HG02798 (cell line): ENCODE measurements at regions not wholly inside any gene's neighbourhood (a gene's known extent, or its start where the extent isn't known, plus 50 kb on each side); places are given as distances from the start of the nearest gene placed in this dataset.

Source experiments
- ATAC-seq: cut with Tn5 transposase; IDR thresholded peaks from one replicate; pipeline ENCODE4 v1.9.1; 2021; ENCODE audit warnings: mild to moderate bottlenecking; ENCODE audit not compliant: unreplicated experiment, poor library complexity

DNA sequence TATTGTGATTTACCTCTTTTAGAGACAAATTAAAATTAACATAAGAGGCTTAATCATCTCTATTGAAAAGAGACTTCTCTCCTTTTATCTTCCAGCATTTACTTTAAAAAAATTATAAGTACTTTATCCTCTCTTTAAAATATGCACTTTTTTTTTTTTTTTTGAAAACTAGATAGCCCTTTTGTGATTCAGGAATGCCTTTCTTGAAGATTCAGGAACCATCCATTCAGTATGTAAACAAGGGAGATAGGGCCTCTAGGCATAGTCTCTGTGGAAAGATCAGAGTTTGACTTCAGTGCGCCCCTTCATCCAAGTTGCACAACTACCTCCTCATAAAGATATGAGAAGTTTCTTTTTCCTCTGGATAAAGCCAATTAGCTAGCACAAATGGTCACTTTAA lies 1163.7 kb downstream of the SI start:
- no peak for ATAC-seq

DNA sequence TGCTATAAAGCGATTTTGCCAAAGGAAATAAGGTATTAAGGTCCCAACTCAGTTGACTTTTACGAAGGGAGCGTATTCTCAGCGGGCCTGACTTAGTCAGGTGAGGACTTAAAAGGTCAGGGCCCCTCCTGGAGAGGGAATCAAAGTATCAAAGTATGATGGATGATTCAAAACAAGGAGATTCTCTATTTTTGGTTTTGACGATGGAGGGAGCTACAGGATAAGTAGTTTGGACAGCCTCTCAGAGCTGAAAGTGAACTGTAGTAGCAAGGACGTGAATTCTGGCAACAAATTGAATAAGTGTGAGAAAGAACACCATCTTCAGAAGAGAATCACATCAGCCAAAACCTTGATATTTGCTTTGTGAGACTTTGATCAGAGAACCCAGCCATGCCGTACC lies 1186.5 kb downstream of the SI start:
- ATAC-seq = no peak

GRCh38 chr3:163890661-163891060 lies 1187.6 kb downstream of the SI start:
- no peak for ATAC-seq

DNA sequence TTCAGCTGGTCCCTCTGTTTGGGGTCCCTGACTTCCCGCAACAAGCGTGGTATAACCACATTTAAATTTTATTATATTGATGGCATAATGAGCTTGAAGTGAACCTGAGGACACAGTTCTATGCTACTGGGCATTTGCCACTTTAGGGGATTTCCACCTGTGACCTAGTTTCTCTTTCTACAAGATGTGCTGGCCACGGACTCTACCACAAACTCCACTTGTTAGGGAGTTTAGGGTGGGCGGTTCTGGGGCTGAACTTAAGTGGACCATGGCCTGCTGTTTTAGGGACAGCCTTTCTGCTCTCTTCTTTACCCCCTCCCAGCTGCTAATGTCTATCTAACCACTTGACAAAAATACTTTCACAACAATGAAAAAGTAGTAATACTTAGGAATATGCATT lies 1199.1 kb downstream of the SI start:
- ATAC-seq = no peak

DNA sequence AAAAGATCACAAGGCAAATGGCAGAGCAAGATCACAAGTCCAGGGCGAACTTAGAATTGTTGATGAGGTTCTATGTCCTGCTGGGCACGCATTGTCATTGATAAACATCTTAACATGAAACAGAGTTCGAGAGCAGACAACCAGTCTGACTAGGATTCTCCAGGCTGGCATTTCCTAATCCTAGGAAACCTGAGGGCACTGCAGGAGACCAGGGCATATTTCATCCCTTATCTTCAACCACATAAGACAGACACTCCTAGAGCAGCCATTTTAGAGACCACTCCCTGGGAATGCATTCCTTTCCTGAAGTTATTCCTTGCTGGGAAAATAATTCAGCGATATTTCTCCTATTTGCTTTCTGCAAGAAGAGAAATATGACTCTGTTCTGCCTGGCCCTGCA lies 1199.9 kb downstream of the SI start:
- ATAC-seq = no peak

DNA sequence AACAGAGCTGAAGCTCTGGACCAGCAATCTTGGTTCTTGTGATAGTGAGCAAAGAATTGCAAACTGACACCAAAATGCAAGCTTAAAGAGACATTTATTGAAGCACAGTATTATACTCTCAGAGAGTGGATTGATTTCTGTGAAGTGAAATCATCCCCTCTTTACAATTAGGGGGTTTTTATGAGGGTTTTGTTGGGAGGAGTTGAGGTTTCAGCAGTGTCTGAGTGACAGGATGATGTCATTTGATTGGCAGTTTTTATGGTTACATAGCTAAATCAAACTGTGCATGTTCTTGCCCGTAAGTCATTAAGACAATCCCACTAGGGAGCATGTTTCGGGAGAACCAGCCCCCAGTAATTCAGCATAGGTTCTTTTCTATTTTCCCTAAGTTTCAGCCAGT lies 1200.5 kb downstream of the SI start:
- ATAC-seq = no peak

GRCh38 chr3:163863146-163863545 lies 1215.2 kb downstream of the SI start:
- no peak for ATAC-seq

- ATAC-seq = no peak
Measured at GRCh38 chr3:163852233-163852632, 1226.1 kb downstream of the SI start.

DNA sequence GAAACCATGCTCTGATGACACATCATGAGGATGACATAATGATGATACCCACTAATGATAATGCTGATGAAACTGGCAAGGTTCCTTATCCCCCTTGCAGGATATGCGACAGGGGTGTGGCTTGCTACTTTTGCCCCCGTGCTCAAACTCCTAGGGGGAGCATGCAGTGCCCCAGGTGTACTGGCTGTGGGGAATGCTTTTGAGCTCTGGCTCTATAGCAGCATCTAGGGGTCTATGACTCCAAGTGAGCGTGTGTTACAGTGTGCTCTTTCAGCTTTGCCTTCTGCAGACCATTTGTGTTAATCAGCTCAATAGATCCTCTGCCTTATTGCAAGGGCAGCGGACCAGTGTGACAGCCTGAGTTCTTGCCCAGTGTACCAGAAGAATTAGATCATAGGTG lies 1239.5 kb downstream of the SI start:
- no peak for ATAC-seq

GRCh38 chr3:163832547-163832946 lies 1245.7 kb downstream of the SI start:
- no peak for ATAC-seq

GRCh38 chr3:163821841-163822240 lies 1256.5 kb downstream of the SI start:
- ATAC-seq = no peak

DNA sequence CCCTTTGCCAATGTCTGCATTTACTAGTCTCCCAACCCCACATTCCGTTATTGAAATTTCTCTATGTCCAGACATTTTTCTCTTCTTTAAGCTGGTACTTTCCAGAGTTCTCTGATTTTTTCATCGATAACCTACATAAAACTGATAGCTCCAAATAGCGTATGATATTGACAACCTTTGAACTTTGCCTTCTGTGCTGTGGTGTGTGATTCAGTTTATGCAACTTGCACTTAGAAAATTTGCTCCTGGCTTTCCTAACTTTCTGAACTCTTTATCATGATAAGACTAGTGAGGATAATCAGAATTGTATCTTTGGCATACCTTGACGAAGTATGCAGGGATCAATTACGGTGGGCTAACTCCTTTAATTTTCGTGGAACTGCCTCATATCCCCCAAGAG lies 1261.3 kb downstream of the SI start:
- ATAC-seq = no peak

GRCh38 chr3:163813935-163814334 lies 1264.4 kb downstream of the SI start:
- ATAC-seq = no peak

GRCh38 chr3:163812006-163812405 lies 1266.3 kb downstream of the SI start:
- no peak for ATAC-seq

GRCh38 chr3:163809540-163809993 lies 1268.7 kb downstream of the SI start:
- ATAC-seq = peak; percentile 88

DNA sequence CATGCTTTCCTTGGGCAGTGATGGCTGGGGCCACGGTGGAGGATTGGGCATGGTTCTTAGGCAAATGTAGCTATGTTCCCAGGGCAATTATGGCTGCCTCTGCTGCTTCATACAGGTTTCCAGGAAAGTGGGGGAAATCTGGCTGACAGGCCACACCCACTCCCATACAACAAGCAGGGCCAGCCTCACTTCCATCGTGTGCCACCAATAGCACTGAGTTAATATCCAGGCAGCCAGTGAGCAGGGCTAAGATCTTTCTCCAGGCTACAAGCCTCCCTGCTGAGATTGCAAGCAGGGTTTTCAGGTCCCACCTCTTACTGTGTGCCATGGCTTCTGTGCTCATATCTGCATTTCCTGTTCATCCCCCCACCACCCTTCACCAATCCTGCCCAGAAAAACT lies 1291.9 kb downstream of the SI start:
- ATAC-seq = no peak

DNA sequence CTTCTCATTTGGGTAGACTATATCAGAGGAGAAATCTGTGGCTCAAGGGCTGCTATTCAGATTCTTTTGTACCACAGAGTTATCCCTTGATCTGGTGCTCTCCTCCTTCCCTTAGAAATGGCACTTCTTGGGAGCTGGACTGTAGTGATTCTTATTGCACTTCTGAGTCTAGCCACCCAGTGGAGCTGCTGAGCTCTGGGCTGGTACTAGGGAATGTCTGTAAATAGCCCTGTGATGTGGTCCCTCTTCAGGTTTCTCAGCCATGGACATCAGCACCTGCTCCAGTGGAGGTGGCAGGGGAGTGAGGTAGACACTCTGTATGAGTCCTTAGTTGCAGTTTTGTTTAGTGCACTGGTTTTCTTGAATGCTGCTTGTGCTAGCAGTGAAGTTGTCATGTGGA lies 1292.6 kb downstream of the SI start:
- no peak for ATAC-seq

GRCh38 chr3:163779396-163780344 lies 1298.6 kb downstream of the SI start:
- no peak for ATAC-seq

- ATAC-seq = no peak
Measured at GRCh38 chr3:163776743-163777142, 1301.6 kb downstream of the SI start.

DNA sequence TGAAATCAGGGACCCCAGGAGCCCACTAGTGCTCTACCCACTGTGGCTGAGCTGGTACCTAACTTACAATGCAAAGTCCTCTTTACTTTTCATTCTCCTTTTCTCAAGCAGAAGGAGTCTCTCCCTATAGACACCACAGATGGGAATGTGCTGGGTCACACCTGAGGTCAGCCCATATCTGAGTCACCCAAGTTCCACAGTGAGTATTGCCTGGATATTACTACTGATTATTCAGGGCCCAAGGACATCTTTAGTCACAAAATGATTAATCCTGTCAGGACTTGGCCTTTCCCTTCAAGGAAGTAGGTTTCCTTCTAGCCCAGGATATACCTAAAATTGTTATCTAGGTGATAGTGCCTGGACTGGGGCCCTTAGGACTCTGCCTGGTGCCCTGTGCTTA lies 1305.2 kb downstream of the SI start:
- ATAC-seq = no peak

GRCh38 chr3:163768048-163768447 lies 1310.2 kb downstream of the SI start:
- no peak for ATAC-seq

- no peak for ATAC-seq
Measured at GRCh38 chr3:163766112-163766511, 1312.2 kb downstream of the SI start.
